ENCODE measurements at regions not wholly inside any gene's neighbourhood (a gene's known extent, or its start where the extent isn't known, plus 50 kb on each side); places are given as distances from the start of the nearest gene placed in this dataset.

GRCh38 chr2:120902592-120902991, 166.9 kb downstream of the GLI2 start:
- Histone ChIP-seq H2AFZ (ENCODE audit: low read length, unreplicated experiment) (no peak overlapping the region), H3K27ac (ENCODE audit: low read depth, low read length) (no peak overlapping the region), H3K4me3 (ENCODE audit: low read depth, low read length) (no peak overlapping the region), H3K27me3 (ENCODE audit: insufficient read depth, low read length) (no peaks in the 10 kb centered on the region), H3K36me3 (ENCODE audit: insufficient read depth, low read length) (no peaks in the 10 kb centered on the region), H3K79me2 (ENCODE audit: control insufficient read depth, insufficient read depth, low read length, unreplicated experiment) (no peaks in the 10 kb centered on the region), H3K4me1 (ENCODE audit: control insufficient read depth, insufficient read depth, low read length, unreplicated experiment) (no peaks in the 10 kb centered on the region)

GRCh38 chr2:120904379-120904778, 168.7 kb downstream of the GLI2 start:
- Histone ChIP-seq H3K79me2 (ENCODE audit: control insufficient read depth, insufficient read depth, low read length, unreplicated experiment) (no peaks in the 10 kb centered on the region), H3K4me1 (ENCODE audit: control insufficient read depth, insufficient read depth, low read length, unreplicated experiment) (no peaks in the 10 kb centered on the region), H3K27ac (ENCODE audit: low read depth, low read length) (no peak overlapping the region), H3K36me3 (ENCODE audit: insufficient read depth, low read length) (no peaks in the 10 kb centered on the region), H3K27me3 (ENCODE audit: insufficient read depth, low read length) (no peaks in the 10 kb centered on the region), H2AFZ (ENCODE audit: low read length, unreplicated experiment) (no peak overlapping the region), H3K4me3 (ENCODE audit: low read depth, low read length) (no peak overlapping the region)

GRCh38 chr2:120904830-120905234, 169.2 kb downstream of the GLI2 start:
- no peak overlapping the region for H3K4me3 ChIP-seq (ENCODE audit: low read depth, low read length)
- no peaks in the 10 kb centered on the region for H3K36me3 ChIP-seq (ENCODE audit: insufficient read depth, low read length)
- no peaks in the 10 kb centered on the region for H3K79me2 ChIP-seq (ENCODE audit: control insufficient read depth, insufficient read depth, low read length, unreplicated experiment)
- H3K27ac ChIP-seq (ENCODE audit: low read depth, low read length) = no peak overlapping the region
- no peak overlapping the region for H2AFZ ChIP-seq (ENCODE audit: low read length, unreplicated experiment)
- H3K27me3 ChIP-seq (ENCODE audit: insufficient read depth, low read length) = no peaks in the 10 kb centered on the region
- no peaks in the 10 kb centered on the region for H3K4me1 ChIP-seq (ENCODE audit: control insufficient read depth, insufficient read depth, low read length, unreplicated experiment)

DNA sequence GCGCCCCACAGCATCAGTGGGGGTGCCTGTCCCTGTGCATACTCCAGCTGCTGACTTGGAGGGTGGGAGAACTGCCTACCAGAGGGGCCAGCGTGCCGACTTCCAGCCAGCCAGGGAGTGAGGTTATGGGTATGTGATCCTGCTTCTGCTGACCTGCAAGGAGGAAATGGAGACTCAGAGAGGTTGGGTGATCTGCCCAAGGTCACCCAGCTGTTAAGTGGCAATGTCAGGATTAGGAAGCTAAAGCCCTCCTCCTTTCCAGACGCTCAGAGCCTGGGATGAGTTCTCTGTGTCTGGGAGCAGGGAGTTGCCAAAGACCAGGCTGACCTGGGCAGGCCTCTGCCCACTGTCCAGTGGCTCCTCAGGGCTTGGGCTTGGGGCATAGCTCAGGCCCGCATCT, 169.6 kb downstream of the GLI2 start:
- Histone ChIP-seq H3K4me3 (ENCODE audit: low read depth, low read length) (no peak overlapping the region), H2AFZ (ENCODE audit: low read length, unreplicated experiment) (no peak overlapping the region), H3K4me1 (ENCODE audit: control insufficient read depth, insufficient read depth, low read length, unreplicated experiment) (peaks cover 2% of the 10 kb centered on the region), H3K36me3 (ENCODE audit: insufficient read depth, low read length) (no peaks in the 10 kb centered on the region), H3K27ac (ENCODE audit: low read depth, low read length) (no peak overlapping the region), H3K79me2 (ENCODE audit: control insufficient read depth, insufficient read depth, low read length, unreplicated experiment) (no peaks in the 10 kb centered on the region), H3K27me3 (ENCODE audit: insufficient read depth, low read length) (no peaks in the 10 kb centered on the region)

DNA sequence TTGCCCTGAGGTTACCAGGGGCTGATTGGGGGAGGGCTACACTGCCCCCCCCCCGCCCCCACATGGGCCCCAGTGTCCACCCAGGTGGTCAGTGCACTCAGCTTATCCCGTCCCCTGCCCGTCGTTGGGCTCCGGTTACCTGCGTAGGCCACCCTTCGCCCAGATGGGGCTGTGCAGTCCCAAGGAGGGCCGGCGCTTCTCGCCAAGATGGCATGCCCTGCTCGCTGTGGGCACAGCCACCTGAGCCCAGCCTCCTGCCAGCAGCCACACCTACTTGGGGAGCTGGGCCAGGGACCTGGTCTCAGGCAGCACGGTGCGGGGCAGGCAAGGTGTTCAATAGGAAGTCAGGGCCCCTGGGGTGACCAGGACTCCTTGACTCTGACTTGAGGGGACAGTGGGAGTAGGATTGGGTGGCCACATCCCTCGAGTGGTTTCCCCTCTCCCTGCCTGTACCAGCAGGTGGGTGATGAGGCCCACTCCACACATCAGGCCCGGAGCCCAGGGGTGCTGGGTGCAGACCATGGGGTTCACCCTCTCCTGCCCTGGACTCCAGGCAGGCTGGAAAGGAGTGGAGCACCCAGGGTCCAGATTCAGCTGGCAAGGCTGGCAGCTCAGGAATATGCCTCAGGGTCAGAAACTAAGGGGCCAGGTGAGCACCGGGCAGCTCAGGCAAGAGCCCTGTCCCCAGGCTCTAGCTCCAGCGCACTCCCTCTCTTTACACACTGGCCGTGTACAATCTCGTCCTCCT, 170.3 kb downstream of the GLI2 start:
- H2AFZ ChIP-seq (ENCODE audit: low read length, unreplicated experiment) = no peak overlapping the region
- no peak overlapping the region for H3K4me3 ChIP-seq (ENCODE audit: low read depth, low read length)
- no peaks in the 10 kb centered on the region for H3K36me3 ChIP-seq (ENCODE audit: insufficient read depth, low read length)
- H3K4me1 ChIP-seq (ENCODE audit: control insufficient read depth, insufficient read depth, low read length, unreplicated experiment) = peaks cover 9% of the 10 kb centered on the region
- H3K27ac ChIP-seq (ENCODE audit: low read depth, low read length) = no peak overlapping the region
- H3K27me3 ChIP-seq (ENCODE audit: insufficient read depth, low read length) = no peaks in the 10 kb centered on the region
- no peaks in the 10 kb centered on the region for H3K79me2 ChIP-seq (ENCODE audit: control insufficient read depth, insufficient read depth, low read length, unreplicated experiment)

DNA sequence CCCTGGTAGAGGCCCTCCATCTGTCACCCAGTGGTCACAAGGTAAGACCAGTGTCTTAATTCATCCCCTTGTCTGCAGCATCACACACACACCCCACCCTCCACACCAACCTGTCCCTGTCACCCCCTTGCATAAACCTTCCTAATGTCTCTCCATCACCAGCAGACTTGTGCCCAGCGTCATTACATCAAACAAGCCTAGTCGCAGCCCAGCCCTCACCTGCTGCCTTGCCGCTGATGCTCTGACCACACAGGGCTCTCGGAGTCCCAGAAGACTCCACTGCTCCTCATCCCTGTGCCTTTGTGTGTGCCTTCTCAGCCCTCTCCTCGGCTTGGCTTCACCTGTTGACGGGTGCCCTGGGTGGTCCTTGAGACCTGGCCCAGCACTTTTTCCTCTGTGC, 171.2 kb downstream of the GLI2 start:
- Histone ChIP-seq H3K79me2 (ENCODE audit: control insufficient read depth, insufficient read depth, low read length, unreplicated experiment) (no peaks in the 10 kb centered on the region), H2AFZ (ENCODE audit: low read length, unreplicated experiment) (no peak overlapping the region), H3K4me3 (ENCODE audit: low read depth, low read length) (no peak overlapping the region), H3K27ac (ENCODE audit: low read depth, low read length) (no peak overlapping the region), H3K4me1 (ENCODE audit: control insufficient read depth, insufficient read depth, low read length, unreplicated experiment) (peaks cover 18% of the 10 kb centered on the region), H3K27me3 (ENCODE audit: insufficient read depth, low read length) (no peaks in the 10 kb centered on the region), H3K36me3 (ENCODE audit: insufficient read depth, low read length) (no peaks in the 10 kb centered on the region)

DNA sequence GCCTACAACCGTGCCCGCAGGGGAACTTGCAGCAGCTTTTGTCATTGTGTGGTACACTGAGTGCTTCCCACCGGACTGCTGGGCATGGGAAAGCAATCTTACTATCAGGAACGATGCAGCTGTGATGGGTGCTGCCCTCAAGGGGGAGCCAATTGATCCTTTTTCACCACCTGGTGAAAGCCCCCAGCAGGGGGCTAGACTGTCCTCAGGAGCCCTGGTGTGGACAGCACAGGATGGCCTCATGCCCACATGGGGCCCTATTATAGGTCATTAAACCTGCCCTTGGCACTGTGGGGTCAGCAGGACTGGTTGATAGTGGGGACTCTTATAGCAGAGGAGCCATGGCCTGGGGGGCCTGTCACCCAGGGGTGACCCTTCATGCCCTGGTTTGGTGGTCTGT, 172.2 kb downstream of the GLI2 start:
- Histone ChIP-seq H3K27me3 (ENCODE audit: insufficient read depth, low read length) (no peaks in the 10 kb centered on the region), H3K4me1 (ENCODE audit: control insufficient read depth, insufficient read depth, low read length, unreplicated experiment) (peaks cover 26% of the 10 kb centered on the region), H2AFZ (ENCODE audit: low read length, unreplicated experiment) (no peak overlapping the region), H3K27ac (ENCODE audit: low read depth, low read length) (no peak overlapping the region), H3K79me2 (ENCODE audit: control insufficient read depth, insufficient read depth, low read length, unreplicated experiment) (no peaks in the 10 kb centered on the region), H3K4me3 (ENCODE audit: low read depth, low read length) (no peak overlapping the region), H3K36me3 (ENCODE audit: insufficient read depth, low read length) (no peaks in the 10 kb centered on the region)

GRCh38 chr2:120908314-120908975, 172.8 kb downstream of the GLI2 start:
- Histone ChIP-seq H3K27me3 (ENCODE audit: insufficient read depth, low read length) (no peaks in the 10 kb centered on the region), H3K4me1 (ENCODE audit: control insufficient read depth, insufficient read depth, low read length, unreplicated experiment) (peaks cover 32% of the 10 kb centered on the region), H3K4me3 (ENCODE audit: low read depth, low read length) (no peak overlapping the region), H3K79me2 (ENCODE audit: control insufficient read depth, insufficient read depth, low read length, unreplicated experiment) (peaks cover 4% of the 10 kb centered on the region), H2AFZ (ENCODE audit: low read length, unreplicated experiment) (no peak overlapping the region), H3K36me3 (ENCODE audit: insufficient read depth, low read length) (no peaks in the 10 kb centered on the region), H3K27ac (ENCODE audit: low read depth, low read length) (no peak overlapping the region)

DNA sequence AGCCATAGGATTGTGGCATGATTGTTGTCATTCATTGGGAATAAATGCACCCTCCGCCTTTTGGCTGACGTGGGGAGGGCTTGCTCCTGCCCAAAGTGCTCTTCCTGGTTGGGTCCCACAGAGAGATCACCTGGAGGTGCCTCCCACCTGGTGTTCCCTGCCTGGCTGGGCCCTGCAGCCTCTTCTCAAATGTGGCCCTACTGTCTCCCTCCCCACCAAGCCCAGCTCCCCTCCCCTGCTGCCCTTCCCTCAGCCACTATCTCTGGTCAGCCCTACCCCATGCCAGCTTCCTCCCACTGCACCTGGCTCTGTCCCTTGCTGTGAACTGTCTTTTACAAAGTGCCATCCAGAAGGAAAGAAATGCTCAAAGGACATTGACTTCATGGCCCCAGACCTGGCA, 173.4 kb downstream of the GLI2 start:
- Histone ChIP-seq H3K27ac (ENCODE audit: low read depth, low read length) (no peak overlapping the region), H3K36me3 (ENCODE audit: insufficient read depth, low read length) (no peaks in the 10 kb centered on the region), H3K4me1 (ENCODE audit: control insufficient read depth, insufficient read depth, low read length, unreplicated experiment) (peaks cover 39% of the 10 kb centered on the region), H3K27me3 (ENCODE audit: insufficient read depth, low read length) (no peaks in the 10 kb centered on the region), H2AFZ (ENCODE audit: low read length, unreplicated experiment) (no peak overlapping the region), H3K79me2 (ENCODE audit: control insufficient read depth, insufficient read depth, low read length, unreplicated experiment) (peaks cover 10% of the 10 kb centered on the region), H3K4me3 (ENCODE audit: low read depth, low read length) (no peak overlapping the region)

GRCh38 chr2:120910164-120910563, 174.5 kb downstream of the GLI2 start:
- Histone ChIP-seq H3K27me3 (ENCODE audit: insufficient read depth, low read length) (no peaks in the 10 kb centered on the region), H3K4me1 (ENCODE audit: control insufficient read depth, insufficient read depth, low read length, unreplicated experiment) (peaks cover 49% of the 10 kb centered on the region), H3K27ac (ENCODE audit: low read depth, low read length) (no peak overlapping the region), H2AFZ (ENCODE audit: low read length, unreplicated experiment) (no peak overlapping the region), H3K4me3 (ENCODE audit: low read depth, low read length) (no peak overlapping the region), H3K79me2 (ENCODE audit: control insufficient read depth, insufficient read depth, low read length, unreplicated experiment) (peaks cover 14% of the 10 kb centered on the region), H3K36me3 (ENCODE audit: insufficient read depth, low read length) (no peaks in the 10 kb centered on the region)

All from ACC112 (cell line).